ENCODE measurements at regions not wholly inside any gene's neighbourhood (a gene's known extent, or its start where the extent isn't known, plus 50 kb on each side); places are given as distances from the start of the nearest gene placed in this dataset.
A peak's percentile ranks its signal among the peaks of the same experiment; 100 is the strongest.

DNA sequence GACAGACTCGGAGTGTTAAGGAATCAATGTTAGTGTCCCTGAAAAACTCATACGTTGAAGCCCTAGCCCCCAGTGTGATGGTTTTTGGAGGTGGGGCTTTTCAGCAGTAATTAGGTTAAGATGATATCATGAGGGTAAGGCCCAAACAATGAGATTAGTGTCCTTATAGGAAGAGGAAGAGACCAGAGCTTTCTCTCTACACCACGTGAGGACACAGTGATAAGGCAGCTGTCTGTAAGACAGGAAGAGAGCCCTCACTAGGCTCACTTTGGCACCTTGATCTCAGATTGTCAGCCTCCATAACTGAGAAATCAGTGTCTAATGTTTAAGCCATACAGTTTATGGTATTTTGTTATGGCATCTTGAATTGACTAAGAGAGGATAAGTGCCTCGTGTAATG is 403.2 kb downstream of the NPIPA7 start:
- DNase-seq (ENCODE audit: low read depth), result no peak

DNA sequence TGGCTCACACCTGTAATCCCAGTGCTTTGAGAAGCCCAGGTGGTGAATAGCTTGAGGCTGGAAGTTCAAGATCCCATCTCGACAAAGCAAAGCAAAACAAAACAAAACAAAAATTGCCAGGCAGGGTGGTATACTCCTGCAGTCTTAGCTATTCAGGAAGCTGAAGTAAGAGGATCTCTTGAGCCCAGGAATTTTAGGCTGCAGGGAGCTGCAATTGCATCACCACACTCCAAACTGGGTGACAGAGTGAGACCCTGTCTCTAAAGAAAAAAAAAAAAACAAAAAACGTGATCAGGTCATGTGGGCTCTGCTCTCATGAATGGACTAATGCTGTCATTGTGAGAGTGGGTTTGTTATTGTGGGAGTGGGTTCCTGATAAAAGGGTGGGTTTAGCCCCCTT is 409.1 kb downstream of the NPIPA7 start:
- DNase-seq (ENCODE audit: low read depth), result no peak

DNA sequence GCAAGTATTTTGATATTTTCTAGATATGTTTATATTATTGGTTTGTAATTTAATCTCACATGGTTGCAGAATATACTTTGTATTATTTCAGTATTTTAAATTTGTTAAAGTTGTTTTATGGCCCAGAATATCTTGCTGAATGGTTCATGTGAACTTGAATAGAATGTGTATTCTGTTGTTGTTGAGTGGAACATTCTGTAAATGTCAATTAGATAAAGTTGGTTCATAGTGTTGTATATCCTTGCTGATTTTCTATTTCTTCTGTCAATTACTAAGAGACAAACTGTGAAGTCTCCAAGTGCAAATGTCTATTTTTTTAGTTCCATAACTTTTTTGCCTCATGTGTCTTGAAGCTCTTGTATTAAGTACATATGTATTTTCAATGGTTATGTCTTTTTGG is 411.7 kb downstream of the NPIPA7 start:
- no peak for DNase-seq (ENCODE audit: low read depth)

DNA sequence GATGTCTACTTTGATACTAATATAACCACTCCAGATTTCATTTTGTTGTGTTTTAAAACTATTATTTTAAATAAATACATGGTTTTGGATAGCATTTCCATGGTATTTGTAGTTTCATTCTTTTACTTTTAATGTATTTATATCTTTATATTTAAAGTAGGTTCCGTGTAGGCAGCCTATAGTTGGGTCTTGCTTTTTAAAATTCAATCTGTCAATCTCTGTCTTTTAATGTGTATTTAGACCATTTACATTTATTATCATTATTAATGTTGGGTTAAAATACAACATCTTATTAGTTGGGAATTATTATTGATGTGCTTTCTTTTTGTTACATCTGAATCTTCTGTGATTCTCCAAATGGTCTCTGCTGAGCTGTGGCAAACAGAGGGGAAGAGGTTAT is 412.1 kb downstream of the NPIPA7 start:
- DNase-seq (ENCODE audit: low read depth), result no peak

DNA sequence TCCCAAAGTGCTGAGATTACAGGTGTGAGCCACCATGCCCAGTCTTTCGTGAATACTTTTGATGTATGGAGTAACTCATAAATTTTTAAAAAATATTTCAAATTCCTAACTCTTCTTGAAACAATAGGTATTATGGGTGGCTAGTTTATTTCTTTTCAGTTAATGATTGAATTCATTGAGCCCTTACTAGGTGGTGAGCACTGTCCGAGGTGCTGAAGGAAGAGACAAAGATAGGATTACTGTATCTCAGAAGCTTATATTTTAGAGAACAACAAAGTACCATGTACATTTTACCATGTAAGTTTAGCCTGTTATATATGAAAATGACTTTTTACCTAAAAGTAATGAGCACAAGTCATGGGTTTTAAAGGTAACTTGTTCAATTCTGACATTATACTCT is 418.3 kb downstream of the NPIPA7 start:
- no peak for DNase-seq (ENCODE audit: low read depth)

DNA sequence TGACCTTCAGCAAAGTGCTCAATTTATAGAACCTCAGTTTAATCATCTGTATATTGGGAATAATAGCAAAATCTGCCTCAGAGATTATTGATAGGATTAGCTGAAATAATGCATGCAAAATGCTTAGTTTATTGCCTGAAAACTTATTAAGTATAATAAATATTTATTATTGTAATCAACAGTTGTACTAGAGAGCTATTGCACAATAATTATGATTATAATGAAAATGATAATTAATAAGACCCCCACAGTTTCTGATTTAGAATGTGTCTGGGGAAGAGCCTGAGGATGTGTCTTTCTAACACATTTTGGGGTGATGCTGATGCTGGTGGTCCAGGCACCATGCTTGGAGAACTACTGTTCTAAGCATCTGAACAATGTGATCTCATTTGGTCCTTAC is 419.6 kb downstream of the NPIPA7 start:
- no peak for DNase-seq (ENCODE audit: low read depth)

DNA sequence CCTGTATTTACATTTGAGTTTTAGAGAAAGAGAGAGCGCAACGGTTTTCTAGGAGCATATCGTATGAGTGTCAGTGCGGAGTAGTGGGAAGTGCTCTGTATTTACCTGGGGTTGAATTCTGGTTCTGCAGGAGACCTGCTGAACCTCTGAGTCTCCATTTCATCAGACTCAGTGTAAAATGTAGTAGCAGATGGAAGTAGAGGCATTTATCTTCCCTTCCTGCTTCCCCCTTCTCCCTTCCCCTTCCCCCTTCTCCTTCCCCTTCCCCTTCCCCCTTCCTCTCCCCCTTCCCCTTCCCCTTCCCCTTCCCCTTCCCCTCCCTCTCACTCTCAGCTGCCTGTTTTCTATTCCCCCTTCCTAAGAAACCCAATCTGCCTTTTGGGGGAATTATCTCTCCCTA is 426.9 kb downstream of the NPIPA7 start:
- no peak for DNase-seq (ENCODE audit: low read depth)

DNA sequence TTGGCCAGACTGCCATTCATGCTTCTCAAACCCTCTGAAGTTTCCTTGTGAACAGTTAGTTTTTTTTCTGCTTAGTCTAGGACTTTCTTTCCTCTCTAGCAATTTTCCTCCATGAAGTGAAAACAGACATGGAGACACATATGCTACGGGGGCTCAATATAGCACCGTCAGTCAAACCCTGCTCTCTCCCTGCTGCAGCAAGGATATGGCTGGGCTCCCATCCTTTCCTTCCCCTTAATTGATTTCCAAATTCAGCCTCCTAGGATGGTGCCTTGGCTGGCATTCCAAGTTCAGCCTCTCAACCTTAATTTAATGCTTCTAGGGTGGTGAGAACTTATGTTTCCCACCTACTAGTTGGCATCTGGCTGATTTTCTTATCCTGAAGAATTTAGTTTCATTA is 436.7 kb downstream of the NPIPA7 start:
- DNase-seq (ENCODE audit: low read depth), result no peak

DNA sequence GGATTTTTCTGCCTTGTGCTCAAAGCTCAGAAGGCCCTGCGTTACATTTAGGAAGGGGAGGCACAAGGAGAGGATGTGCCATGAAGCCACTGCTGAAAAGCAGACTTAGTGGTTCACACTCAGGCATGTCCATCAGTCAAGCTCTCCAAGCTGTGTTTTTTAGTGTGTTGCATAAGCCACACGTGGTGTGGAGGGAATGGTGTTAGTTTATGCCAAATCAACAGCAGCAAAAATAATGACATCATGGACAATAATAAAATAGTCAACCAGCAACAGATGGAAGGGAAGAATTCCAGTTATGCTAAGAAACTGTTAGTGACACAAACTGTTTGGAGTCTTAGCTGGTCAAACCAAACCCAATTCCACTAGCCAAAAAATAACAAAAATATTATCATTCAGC is 438.3 kb downstream of the NPIPA7 start:
- DNase-seq (ENCODE audit: low read depth), result no peak

DNA sequence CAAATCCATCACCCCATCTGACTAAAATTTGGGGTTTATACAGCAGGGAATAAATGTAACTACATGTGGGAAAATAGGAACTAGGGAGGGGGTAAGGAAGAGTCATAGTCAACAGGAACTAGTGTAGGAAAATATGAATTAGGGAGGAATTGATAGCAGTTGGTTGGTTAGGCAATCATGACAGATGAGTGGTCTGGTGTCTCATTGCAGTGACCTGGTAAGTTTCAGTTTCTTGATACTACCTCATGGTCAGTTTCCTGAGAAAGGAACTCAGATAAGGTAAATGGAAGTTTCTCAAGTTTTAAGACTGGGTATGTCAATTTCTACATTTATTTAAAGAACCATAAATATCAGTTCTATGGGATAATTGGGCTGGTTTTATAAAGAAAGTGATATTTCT is 442.3 kb downstream of the NPIPA7 start:
- no peak for DNase-seq (ENCODE audit: low read depth)

DNA sequence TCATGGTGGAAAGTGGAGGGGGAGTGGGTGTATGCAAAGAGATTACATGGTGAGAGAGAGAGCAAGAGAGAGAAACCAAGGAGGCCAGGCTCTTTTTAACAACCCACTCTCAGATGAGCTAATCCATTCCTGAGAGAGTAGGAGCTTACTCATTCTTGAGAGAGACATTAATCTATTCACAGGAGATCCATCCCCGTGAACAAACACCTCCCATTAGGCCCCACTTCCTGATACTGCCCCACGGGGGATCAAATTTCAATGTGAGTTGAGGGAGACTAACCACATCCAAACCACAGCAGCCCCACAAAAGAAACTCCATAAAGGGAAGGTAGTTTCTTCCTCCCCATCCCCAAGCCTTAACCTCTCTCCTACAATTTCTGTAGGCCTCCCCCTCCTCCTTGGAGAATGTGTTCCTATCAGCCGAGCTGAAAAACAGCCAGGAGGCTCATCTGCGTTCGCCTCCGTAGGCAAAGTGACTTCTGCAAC is 450.0 kb downstream of the NPIPA7 start:
- peak; percentile 84 for DNase-seq (ENCODE audit: low read depth)

DNA sequence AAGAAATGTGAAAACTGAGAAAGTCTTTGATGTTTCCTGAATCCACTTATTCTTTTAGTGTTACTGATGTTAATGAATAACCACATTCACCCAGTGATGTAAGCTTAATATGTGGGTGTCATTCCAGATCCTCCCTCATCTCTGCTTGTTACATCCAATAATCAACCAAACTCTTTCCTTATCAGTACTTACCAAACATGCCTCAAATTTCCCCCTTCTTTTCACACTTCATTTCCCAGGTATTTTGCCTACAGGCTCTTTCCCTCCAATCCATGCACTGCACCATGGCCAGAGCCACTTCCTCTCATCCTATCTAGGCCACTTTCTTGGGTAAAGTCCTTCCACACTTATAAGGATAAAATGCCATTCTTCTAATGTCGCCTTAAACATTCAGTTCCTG is 451.5 kb downstream of the NPIPA7 start:
- DNase-seq (ENCODE audit: low read depth), result no peak

DNA sequence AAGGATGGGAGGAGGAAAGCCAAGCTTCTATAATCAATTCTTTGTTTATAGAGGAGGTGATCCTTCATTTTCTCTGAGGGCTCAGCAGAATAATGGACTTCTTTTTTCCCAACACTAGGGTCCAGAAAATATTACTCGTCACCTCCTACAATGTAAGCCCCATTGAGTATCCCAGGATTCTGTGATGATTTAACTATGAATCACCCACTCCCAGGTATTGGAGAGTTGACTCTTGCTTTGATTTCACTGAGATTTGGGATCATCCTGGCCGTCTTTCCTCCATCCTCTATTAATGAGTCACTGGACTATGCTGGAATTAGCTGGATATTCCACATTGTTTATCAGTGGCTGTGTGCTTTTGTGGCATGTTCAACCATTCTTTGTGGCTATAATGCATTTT is 452.0 kb downstream of the NPIPA7 start:
- DNase-seq (ENCODE audit: low read depth), result peak; percentile 77

DNA sequence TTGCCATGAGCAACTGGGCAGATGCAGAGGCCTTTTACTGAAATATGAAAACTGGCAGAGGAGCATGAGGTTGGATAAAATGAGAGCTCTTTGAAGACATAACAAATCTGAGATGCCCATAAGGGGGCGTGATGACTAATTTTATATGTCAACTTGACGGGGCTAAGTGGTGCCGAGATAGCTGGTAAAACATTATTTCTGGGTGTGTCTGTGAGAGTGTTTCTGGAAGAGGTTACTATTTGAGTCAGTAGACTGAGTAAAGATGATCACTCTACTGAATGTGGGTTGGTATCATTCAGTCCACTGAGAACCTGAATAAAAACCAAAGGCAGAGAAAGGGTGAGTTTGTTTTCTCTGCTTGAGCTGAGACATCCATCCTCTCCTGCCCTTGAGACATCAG is 454.2 kb downstream of the NPIPA7 start:
- no peak for DNase-seq (ENCODE audit: low read depth)

DNA sequence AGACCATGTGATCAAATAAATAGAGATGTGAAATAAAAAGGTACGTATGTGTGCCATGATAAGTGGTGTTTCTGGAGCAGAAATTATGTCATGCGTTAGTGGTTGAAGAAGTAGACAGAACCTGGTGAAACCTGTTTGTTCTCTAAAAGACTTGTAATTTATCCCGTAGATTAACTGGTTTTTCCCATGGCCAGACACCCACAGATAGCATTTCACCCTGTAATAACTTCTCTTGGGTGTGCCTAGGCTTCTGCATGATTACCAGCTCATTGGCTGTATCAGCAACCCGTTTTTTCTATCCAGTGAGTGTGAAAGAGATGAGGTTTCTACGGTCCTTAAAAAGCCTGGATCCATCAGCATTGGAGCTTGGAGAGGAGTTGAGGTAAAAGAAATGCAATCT is 471.3 kb downstream of the NPIPA7 start:
- DNase-seq (ENCODE audit: low read depth), result no peak

DNA sequence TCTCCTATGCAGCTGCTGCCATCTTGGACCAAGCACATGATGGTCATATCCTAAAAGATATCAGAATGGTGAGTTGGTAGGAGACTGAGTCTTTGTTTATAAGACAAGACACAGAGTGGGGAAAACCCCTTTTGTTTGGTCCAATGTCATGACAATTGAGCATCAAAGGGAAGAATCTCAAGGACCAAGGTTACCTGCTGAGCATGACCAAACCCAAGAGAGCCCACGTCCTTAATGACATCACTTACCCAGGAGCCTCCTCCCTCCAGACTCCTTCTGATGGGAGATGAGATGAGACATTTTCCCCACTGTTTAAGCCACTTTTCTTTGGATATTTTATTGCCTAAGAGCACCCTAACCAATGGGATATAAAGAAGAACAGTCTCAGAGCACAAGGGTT is 478.1 kb downstream of the NPIPA7 start:
- DNase-seq (ENCODE audit: low read depth), result no peak

DNA sequence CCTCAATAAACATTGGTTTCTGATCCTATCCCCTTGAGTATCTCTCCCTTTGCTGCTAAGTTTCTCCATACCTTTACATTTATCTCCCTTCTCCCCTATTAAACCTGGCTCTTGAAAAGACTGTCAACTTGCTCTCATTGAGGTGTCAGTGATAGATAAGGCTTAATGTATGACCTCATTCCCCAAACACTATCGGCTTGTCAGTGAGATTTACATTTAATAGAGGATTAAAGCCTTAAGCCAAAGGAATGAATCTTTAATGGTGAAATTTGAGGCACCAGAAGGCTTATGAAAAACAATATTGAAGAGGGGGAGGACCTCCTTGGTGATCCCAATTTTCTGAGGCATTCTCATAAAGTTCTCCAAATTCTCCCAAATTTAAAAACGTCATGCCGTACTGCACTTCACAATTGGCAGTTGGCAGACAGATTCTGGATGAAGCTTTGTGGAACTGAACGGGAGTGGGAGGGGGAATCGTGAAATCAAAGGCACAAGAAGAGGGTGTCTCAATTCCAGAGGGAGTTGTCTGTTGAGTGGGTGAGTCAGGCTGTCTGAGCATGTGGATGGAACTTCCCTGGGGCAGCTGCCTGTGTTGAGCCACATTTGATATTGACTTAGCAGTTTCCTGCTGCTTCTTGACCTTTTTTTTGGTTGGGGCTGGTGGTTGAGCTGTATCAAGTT is 478.8 kb downstream of the NPIPA7 start:
- peak; percentile 66 for DNase-seq (ENCODE audit: low read depth)

DNA sequence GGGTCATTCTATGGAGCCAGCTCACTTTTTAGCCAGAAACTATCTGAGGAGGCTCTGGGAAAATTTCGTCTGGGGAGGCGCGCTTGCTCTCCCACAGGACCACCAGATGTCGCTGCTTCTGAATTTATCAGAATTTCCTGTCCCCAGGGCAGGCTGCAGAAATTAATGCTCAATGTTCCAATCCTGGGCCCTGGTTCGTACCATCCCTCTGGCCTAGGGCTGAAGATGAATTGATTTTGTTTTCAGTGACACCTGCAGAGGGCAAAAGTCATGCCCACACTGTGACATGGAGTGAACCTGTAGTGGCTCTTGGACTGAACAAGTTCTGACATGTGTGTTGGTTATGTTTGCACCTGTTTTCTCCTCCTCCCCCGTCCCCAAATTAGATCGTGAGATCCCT is 482.6 kb downstream of the NPIPA7 start:
- DNase-seq (ENCODE audit: low read depth), result peak; percentile 31

DNA sequence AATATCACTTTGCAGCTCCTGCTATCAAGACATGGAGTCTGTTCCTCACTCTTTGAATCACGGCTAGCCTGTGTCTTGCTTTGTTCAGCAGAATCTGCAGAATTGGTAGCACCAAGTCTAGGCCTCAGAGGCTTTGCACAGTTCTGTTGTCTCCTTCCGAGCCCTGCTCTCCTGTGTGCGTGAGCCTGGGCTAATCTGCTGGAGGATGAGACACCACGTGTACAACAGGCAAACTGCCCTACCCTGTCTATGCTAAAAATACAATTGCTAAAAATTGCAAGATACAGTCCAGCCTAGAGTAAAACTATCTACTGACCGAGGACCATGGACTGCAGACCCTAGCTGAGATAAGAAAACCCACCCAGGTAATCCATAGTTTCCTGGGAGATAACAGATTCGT is 484.7 kb downstream of the NPIPA7 start:
- DNase-seq (ENCODE audit: low read depth), result no peak

DNA sequence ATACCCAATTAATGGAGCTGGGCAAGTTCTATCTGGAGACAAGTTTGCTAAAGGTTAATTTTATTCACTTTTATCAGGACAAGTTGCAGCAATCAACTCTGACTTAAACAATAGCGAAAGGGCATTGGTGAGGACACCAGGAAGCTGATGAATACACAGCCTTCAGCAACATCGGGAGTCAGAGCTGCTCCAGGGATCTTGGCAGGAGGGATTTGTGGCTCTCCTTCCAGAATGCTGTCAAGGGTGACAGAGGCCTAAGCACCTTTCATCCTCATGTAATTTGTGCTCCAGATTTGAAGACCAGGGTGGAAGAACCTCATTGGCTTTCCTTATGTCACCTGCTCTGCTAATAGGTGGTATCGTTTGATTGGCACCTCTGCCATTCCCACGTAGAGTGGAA is 485.6 kb downstream of the NPIPA7 start:
- DNase-seq (ENCODE audit: low read depth), result no peak

DNA sequence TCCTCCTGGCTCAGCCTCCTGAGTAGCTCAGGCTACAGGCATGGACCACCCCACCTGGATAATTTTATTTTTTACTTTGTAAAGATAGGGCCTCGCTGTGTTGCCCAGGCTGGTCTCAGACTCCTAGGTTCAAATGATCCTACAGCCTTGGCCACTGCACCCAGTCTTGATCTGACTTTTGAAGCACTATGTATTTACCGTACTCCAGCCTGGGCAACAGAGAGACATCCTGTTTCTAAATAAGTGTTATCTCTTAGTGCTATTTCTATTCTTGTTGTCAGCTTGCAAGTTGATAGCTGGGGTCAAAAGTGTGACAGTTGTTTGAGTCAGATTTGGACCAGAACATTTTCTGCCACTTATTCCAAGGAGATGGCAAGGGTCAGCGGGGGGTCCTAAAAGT is 486.4 kb downstream of the NPIPA7 start:
- no peak for DNase-seq (ENCODE audit: low read depth)

DNA sequence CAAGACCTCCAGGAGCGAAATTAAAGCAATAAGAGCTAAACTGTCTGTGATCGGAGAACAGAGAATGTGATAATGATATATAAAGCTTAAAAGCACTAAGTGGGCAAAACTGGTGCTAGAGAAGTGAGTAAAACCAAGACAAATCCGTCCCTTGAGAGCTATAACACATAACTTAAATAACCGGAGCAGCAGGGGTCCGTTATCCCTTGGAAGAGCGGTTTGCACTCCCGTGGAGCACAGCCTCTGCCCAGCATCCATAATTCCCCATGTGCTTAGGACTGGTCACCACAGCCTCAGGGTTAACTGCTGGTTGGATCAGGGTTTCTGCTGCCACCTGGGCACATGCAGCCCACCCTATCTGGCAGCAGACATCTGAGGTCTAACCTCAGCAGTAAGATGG is 489.0 kb downstream of the NPIPA7 start:
- DNase-seq (ENCODE audit: low read depth), result no peak

DNA sequence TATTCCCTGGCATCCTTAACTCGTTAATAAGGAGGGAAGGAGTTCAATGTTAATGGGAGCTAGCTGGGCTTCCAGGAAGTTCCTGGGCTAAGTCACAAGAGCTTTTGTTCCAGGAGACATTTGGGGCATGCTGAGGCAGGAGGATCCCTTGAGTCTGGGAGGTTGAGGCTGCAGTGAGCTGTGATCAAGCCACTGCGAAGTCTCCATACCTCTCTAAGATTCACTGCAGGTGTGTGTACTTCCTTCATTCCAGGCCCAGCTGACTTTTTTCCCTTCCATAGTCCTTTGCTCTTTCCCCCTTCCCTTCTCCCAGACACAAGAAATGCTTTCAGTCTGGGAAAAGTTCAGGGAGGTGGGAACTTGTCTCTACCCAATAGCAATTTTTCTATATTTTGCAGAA is 489.8 kb downstream of the NPIPA7 start:
- no peak for DNase-seq (ENCODE audit: low read depth)

DNA sequence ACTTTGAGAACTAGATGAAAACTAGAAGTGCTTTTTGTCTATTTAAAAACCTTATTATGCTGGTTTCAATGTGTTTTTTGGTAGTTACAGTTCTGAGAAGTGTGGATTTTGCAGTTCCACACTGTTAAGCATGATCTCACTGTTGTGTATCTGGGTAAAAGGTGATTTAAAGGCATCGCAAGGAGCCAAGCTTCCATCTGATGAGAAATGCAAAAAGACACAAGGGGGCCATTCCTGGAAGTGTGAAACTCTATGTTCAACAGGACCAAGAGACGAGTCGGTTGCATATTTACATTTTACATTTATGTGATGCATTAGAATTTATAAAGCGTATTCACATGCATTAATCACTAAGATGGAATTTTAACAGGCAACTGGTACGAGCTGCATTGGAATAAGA is 490.8 kb downstream of the NPIPA7 start:
- no peak for DNase-seq (ENCODE audit: low read depth)
